ACHN (cell line): ENCODE measurements at regions not wholly inside any gene's neighbourhood (a gene's known extent, or its start where the extent isn't known, plus 50 kb on each side); places are given as distances from the start of the nearest gene placed in this dataset.
A peak's percentile ranks its signal among the peaks of the same experiment; 100 is the strongest.

Experiments
- DNase-seq: peaks from one replicate; pipeline ENCODE4 v3.0.0-alpha.2; 2015
- in situ Hi-C: cut with HindIII; loops from 2 replicates; pipeline ENCODE4 v1.10.0; 2017; ENCODE audit warnings: low sequenced_read_pairs, low pct_ligation_motif_present, low pct_unique_long_range_greater_than_20kb

DNA sequence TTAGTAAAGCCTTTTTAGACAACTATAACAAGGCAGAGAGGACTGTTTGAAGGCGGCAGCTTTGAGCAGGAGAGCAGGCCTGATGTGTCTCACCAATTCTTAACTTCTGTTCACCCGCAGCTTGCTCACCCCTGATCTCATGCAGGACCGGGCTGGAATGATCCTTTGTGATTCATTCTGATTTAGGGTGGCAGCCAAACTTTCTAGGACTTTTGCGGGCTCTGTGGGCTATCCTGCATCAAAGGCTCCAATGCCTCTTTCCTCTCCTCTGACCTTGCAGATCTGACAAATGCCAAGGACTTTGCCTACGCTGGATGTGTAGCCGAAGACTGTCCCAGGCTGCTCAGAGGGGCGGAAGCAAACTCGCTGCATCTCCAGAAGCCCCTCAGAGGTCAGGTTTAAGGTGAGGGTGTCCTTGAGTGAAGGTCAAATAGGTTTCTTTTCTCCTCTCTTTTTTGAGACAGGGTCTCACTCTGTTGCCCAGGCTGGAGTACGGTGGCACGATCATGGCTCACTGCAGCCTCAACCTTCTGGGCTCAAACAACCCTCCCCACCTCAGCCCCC lies 72.3 kb downstream of the VEGFA start:
- DNase-seq: no peak
- in situ Hi-C loops: no loop called here

DNA sequence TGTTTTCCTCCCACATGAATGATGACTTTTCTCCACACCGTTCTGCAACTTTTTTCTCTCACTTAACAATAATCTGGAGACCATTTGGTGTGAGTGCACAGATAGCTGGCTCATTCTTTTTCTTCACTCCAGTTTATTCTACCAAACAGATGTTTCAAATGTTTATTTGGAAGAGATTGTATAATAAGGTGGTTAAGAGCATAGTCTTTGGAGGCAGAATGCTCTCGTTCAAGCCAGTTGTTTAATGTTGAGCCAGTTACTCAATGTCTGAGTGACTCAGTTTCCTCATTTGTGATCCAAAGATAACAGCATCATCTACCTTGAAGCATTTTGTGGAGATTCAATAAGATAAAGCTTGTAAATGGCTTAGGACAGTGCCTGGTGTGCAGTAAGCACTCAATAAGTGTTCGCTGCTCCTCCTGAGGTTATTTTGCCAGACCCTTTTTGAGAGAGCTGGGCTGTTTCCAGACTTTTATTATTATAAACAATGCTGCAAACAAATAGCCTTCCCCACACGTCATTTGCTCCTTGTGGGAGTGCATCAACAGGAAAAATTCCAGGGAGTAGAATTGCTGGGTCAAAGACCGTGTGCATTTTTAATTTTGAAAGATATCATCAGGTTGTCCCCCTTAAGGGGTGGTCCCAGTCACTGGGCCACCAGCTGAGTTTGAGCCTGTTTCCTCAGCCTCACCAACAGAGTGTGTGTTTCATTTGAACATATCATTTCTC lies 70.6 kb downstream of the VEGFA start:
- in situ Hi-C loops: no loop called here
- no peak for DNase-seq

- in situ Hi-C loops: no loop called here
- peak; percentile 56 for DNase-seq
These were observed 68.4 kb downstream of the VEGFA start for GRCh38 chr6:43838276-43839036.

GRCh38 chr6:43837507-43837906 lies 67.5 kb downstream of the VEGFA start:
- in situ Hi-C loops: no loop called here
- DNase-seq: peak; percentile 25

DNA sequence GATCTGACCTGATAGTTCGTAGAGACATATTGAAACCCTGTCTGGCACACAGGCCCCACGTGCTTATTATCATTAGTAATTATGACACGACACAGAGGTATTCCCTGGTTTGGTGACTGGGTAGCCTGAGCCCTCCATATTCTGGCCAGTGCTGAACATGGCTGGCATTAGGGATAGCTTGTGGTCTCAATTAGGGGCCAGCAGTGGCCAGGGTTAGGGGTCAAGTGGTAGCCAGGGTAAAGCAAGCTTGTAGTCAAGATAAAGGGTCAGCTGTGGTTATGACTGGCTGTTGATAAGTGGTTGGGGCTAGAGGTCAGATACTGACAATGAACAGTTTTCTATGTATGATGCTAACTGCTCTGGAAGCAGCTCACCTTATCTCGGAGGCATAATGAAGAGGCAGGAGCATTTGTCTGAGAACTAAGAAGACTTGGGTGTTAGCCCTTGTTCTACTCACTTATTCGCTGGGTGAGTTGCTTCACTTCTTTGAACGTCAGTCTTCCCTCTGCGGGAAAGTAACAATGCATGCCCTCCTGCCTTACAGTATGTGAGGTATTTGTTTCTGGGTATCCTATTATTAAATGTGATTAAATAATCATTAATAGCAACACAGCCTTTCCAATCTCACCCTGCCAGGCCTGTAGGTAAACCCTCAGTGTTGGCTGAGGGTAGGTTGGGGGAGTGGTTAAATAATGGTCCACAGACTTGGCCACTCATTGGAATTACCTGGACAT lies 66.7 kb downstream of the VEGFA start:
- no peak for DNase-seq
- in situ Hi-C loops: no loop called here
